22Rv1 (cell line): ENCODE measurements at regions not wholly inside any gene's neighbourhood (a gene's known extent, or its start where the extent isn't known, plus 50 kb on each side); places are given as distances from the start of the nearest gene placed in this dataset.
A peak's percentile ranks its signal among the peaks of the same experiment; 100 is the strongest.

Experiments used
- H3K27ac ChIP-seq: fragments of 450-650 bp; 2 replicates; pipeline ENCODE4 v1.5.1; 2017
- CTCF ChIP-seq: fragments of 450-650 bp; IDR thresholded peaks from 2 replicates; pipeline ENCODE4 v1.5.1; 2017; ENCODE audit warnings: mild to moderate bottlenecking
- ZFX ChIP-seq: fragments of 450-650 bp; IDR thresholded peaks from 2 replicates; pipeline ENCODE4 v1.6.1; 2017; ENCODE audit warnings: antibody characterized with exemption, borderline replicate concordance

GRCh38 chr13:82634946-82635345 lies 1247.3 kb downstream of the SLITRK1 start:
- no peak for TF ChIP-seq CTCF
- TF ChIP-seq ZFX: no peak
- no peak overlapping the region for H3K27ac ChIP-seq

DNA sequence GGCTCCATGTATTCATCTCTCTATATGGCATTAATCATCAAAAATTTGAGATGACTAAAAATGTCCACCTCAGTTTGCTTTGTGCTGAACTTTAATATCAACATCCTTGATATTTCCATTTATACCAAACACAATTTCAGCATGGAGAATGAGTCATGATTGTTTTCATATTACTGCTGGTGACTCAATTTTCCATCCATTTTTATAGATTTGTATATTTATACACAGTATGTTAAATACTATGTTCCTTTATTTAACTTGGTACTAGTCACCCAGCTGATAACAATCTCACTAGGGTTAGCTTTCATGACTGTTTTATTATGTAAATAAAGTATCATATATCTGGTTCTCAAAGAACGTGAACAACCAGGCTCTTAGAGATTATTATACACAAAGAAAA lies 1255.1 kb downstream of the SLITRK1 start:
- peak overlapping the region; percentile 69 for H3K27ac ChIP-seq
- TF ChIP-seq ZFX (no peak), CTCF (no peak)

- TF ChIP-seq ZFX (no peak), CTCF (no peak)
Measured at GRCh38 chr13:82625717-82626116, 1256.6 kb downstream of the SLITRK1 start.

DNA sequence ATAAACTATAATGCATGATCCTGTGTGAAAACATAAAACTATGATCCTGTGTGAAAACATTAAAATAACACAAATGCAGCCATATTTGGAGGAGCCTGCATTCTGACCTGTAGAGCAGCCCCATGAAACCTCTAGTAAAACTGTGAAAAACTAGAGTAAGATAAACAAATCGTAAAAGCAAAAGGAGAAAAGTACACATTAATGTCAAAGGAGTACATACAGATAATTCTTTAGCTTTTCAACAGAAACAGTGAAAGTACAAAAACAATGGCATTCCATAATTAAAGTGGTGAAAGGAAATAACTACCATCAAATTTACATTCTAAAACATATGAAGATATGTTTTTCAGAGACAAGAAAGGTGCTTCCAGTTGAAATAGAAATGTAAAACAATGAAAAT lies 1267.2 kb downstream of the SLITRK1 start:
- no peak for TF ChIP-seq CTCF
- no peak for TF ChIP-seq ZFX
- H3K27ac ChIP-seq: no peak overlapping the region

More at GRCh38 chr13:82625717-82626116, 1256.6 kb downstream of the SLITRK1 start:
- peak overlapping the region; percentile 69; the same call in 1 of the 2 replicates for H3K27ac ChIP-seq

DNA sequence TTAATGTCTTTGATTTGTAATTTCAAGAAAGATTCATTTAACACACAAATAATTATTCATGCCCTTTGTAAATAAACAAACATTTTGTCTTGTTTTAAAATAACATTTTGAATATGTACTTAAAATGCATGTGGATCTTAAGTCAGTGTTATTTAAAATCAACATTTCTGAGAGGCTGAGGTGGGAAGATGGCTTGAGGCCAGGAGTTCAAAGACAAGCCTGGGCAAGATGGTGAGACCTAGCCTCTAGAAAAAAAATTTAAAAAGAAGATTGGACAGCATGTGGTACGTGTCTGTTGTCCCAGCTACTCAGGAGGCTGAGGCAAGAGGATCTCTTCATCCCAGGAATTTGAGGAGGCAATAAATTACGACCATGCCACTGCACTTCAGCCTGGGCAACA lies 1268.2 kb downstream of the SLITRK1 start:
- H3K27ac ChIP-seq: no peak overlapping the region
- TF ChIP-seq CTCF: no peak
- TF ChIP-seq ZFX: no peak

DNA sequence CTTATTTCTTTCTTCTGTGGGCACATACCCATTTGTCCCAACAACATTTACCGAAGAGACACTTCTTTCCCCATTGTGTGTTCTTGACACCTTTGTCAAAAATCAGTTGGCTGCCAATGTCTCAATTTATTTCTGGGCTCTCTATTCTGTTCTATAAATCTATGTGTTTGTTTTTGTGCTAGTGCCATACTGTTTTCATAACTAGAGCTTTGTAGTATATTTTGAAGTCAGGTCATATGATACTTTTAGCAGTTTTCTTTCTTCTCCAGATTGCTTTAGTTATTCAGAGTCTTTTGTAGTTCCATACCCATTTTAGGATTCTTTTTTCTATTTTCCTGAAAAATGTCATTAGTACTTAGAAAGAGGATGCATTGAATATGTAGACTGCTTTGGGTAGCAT lies 1276.3 kb downstream of the SLITRK1 start:
- no peak overlapping the region for H3K27ac ChIP-seq
- TF ChIP-seq ZFX (no peak), CTCF (no peak)

DNA sequence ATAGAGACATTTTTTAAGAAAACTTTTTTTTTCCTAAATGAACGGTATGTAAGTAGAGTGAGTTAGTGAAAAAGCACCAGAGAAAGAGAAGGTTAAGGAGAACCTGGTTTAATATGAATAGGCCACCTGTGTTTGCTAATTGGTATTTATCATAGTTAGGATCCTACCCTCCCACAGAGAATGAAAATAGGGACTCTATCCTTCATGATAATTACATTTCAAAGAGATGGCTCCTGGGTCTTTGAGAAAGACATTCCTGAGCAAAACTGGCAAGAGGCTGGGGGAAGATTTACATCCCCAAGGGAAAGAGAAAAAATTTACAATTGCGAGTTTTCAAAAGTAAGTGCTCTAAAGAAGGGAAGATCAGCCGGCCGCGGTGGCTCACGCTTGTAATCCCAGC lies 1284.5 kb downstream of the SLITRK1 start:
- no peak overlapping the region for H3K27ac ChIP-seq
- TF ChIP-seq ZFX: no peak
- no peak for TF ChIP-seq CTCF
